ENCODE measurements at regions not wholly inside any gene's neighbourhood (a gene's known extent, or its start where the extent isn't known, plus 50 kb on each side); places are given as distances from the start of the nearest gene placed in this dataset.
A peak's percentile ranks its signal among the peaks of the same experiment; 100 is the strongest.
"Not testable (repeated sequence)": the region's sequence is repeated elsewhere in the genome, so short reads cannot be mapped to it uniquely, and the experiment has no call there.

DNA sequence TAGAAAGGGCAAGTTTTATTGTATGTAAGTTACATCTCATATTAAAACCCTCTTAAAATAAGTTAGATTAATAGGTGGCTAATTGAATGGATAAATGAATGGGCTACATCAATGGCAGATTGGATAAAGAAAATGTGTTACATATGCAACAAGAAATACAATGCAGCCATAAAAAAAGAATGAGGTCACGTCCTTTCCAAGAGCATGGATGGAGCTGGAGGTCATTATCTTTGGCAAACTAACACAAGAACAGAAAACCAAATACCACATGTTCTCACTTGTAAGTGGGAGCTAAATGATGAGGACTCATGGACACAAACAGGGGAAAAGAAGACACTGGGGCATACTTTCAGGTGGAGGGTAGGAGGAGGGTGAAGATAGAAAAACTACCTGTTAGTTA lies 182.2 kb upstream of the GNAI1 start:
- DNase-seq: no peak

DNA sequence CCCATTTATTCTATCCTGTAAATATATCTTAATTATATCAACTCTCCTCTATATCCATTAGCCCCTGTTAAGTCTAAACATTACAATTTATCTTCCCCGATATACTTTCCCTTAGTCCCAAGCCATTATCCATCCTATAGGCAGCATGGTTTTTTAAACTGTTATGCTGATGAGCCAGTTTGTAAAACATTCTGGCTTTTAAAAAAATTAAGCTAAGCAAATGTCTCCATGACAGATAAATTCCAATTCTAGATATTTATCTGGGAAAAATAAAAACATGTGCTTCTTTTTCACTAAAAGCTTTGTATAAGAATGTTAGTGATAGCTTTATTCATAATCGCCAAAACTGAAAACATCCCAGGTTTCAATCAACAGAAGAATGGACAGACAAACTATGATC lies 183.2 kb upstream of the GNAI1 start:
- no peak for DNase-seq

DNA sequence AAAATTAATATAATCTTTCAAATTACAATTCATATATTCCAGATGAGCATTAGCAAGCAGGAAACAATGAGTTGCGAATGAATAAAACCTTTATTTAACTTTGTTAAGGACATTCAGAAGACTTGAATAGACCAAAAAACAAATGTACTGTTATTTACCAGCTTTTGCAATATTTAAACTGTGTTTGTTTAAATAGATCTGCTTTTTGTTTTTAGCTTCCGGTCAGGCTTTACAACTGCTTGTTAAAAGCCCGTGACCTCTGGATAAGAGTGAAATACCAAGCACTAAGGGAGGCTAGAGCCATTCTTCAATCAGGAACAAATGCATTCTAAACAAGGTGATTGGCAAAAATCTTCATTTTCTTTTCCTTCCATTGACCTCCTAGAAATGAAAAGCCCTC lies 184.9 kb upstream of the GNAI1 start:
- DNase-seq: no peak

DNA sequence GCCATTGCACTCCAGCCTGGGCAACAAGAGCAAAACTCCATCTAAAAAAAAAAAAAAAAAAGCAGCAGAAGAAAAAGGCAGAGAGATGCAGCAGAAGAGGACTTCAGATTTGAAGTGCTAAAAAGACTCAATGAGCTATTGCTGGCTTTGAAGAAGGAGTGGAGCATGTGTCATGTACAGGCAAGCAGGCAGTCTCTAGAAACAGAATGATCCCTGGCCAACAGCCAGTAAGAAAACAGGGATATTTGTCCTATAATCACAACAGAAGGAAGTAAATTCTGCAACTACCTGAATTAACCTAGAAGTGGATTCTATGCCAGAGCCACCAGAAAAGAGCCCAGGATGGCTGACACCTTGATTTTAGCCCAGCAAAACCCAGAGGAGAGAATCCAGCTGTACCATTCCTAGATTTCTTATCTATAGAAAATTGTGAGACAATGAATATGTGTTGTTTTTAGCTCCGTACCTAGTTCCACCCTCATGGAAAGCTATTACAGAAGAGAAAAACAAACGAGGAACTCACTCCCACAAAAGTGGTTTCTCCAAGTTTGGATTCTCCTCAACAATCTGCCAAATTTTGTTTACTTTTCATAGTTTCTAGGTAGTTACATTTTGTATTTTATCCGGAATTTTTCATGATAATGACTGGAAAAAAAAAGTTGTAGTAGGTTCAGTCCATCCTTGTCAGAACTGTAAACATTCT lies 198.2 kb upstream of the GNAI1 start:
- no peak for DNase-seq

DNA sequence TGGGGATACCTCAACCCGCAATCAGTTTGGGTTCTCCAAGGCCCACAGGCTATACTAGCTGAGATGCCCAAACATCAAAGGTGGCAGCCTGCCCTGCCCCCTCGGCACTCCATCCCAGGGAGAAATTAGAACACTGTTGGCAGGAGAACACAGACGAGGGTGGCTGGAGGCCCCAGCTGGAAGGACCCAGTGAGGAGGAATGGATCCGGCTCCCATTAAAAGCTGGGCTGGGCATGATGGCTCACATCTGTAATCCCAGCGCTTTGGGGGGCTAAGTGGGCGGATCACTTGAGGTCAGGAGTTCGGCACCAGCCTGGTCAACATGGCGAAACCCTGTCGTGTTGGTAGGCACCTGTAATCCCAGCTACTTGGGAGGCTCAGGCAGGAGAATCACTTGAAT lies 199.9 kb upstream of the GNAI1 start:
- DNase-seq: no peak

DNA sequence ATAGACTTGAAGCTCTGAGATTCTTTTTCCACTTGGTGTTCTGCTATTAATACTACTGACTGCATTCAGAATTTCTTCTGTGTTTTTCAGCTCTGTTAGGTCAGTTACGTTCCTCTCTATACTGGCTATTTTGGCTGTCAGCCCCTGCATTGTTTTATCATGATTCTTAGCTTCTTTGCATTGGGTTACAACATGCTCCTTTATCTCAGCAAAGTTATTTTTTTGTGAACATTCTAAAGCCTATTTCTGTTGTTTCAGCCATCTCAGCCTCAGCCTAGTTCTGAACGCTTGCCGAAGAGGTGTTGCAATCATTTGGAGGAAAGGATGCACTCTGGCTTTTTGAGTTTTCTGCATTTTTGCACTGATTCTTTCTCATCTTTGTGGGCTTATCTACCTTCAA lies 201.5 kb upstream of the GNAI1 start:
- DNase-seq: no peak

DNA sequence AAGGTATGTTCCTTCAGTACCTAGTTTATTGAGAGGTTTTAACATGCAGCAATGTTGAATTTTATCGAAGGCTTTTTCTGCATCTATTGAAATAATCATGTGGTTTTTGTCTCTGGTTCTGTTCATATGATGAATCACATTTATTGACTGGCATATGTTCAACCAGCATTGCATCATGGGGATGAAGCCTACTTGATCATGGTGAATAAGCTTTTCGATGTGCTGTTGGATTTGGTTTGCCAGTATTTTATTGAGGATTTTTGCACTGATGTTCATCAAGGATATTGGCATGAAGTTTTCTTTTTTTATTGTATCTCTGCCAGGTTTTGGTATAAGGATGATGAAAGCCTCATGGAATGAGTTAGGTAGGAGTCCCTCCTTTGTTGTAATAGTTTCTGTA lies 204.0 kb upstream of the GNAI1 start:
- no peak for DNase-seq

DNA sequence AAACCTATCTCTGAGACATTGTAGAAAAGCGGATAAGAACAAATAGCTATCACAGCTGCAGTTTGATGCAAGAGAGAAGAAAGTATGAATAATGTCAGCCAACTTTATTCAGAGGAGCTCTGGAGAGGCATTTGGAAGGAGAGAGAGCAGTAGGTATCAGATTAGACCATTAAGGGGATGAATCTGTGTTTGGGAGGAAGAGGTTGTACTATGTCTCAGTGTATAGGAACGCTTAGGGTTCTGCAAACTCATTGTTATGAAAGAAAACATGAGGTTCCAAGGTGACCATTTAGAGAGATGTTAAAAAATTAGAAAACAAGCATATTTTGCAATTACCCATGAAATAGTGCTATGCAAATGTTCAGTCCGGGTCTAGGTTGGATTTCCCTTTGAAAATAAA lies 207.5 kb upstream of the GNAI1 start:
- no peak for DNase-seq

DNA sequence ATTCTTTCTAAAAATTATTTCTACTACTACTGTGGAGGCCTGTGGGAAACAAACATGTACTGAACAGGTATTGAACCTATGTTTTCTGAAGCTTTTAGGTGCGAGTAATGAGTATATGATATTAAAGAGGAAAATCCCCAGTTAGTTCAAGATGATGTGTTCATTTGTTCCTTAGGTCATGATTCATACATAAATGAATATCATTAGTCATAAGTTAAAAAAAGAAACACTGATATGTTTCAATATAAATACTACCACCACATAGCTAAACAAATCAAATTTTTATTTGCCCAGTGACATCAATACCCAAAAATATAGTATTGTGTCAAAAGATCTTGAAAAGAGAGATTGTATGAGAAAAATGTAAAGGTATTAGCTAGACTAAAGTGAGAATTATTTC lies 210.7 kb upstream of the GNAI1 start:
- DNase-seq: no peak

DNA sequence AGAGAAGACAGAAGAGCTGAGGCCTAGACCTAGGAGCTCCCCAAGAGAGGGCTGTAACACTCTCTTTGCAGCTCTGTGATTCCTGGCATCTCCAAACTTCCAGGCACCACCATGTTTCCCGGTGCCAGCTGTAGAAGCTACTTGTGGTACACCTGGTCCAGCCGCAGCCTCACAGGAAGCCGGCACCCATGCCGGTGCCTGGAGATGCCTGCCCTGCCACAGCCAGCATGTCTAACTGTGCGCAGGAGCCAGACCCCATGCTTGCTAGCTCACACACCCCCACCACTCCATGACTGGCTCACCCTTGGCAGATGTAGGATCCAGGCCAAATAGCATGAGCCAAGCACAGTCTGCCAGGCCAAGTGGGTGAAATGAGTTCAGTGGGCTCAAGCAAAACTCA lies 211.7 kb upstream of the GNAI1 start:
- DNase-seq: no peak

DNA sequence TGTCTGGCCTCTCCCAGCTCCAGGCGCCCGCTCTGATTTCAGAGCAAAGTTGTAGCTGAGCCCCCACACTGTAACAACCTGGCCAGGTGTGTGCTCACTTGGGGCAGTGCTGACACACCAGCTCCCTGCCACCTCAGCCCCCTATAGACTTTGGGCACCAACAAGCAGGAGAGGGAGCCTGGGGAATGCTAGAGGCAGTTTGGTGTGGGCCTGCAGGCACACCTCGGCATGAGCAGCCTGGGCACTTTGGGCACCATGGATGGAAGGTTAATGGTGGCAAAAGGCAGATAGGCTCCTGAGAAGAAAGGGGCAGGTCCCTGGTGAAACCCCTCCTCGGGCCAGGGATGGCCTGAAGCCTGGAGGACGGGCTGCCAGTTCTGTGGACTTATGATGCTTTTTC lies 212.7 kb upstream of the GNAI1 start:
- DNase-seq: no peak

DNA sequence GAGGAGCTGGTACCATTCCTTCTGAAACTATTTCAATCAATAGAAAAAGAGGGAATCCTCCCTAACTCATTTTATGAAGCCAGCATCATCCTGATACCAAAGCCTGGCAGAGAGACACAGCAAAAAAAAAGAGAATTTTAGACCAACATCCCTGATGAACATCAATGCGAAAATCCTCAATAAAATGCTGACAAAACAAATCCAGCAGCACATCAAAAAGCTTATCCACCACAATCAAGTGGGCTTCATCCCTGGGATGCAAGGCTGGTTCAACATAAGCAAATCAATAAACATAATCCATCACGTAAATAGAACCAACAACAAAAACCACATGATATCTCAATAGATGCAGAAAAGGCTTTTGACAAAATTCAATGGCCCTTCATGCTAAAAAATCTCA lies 216.0 kb upstream of the GNAI1 start:
- not testable (repeated sequence) for DNase-seq

DNA sequence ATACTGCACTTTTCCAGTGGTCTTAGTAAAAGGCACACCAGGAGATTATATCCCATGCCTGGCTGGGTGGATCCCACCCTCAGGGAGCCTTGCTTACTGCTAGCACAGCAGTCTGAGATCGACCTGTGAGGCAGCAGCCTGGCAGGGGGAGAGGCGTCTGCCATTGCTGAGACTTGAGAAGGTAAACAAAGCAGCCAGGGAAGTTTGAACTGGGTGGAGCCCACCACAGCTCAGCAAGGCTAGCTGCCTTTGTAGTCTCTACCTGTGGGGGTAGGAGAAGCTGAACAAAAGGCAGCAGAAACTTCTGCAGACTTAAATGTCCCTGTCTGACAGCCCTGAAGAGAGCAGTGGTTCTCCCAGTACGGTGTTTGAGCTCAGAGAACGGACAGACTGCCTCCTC lies 219.3 kb upstream of the GNAI1 start:
- DNase-seq: not testable (repeated sequence)

DNA sequence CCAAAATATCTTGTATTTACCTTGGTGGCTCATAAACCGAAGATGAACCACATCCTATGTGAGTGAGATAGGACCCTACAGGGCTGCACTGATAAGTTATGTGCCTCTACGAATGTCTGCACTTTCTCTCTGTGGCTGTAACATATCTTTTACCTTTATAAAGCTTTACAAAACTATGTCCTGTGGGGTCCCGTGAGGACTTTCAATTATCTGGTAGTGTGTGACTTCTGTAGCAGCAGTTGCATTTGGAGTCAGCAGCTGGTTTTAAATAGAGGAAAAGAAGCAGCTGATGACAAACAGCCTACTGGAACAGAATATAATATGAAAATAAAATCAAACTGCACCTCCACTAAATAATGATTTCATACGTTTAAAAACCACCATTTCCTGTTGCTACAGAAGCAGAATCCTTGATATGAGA lies 222.4 kb upstream of the GNAI1 start:
- DNase-seq: no peak

DNA sequence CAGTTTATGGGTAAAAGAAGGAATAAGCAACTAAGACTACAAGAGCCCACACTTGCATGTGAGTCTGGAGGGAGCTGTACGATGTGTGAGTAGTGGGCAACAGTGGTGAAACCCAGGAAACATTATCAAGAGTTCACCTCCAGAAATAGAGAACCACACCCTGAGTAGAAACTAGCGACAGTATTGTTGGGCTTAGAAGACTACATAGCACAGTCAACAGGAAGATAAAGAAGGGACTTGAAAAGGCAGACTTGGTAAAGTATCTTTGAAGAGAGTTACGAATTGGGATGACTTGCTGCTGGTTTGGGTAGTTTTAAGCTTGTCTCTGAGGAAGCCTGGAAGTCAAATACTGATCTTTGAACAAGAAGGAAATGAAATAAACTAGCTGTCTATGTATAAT lies 223.2 kb upstream of the GNAI1 start:
- no peak for DNase-seq

DNA sequence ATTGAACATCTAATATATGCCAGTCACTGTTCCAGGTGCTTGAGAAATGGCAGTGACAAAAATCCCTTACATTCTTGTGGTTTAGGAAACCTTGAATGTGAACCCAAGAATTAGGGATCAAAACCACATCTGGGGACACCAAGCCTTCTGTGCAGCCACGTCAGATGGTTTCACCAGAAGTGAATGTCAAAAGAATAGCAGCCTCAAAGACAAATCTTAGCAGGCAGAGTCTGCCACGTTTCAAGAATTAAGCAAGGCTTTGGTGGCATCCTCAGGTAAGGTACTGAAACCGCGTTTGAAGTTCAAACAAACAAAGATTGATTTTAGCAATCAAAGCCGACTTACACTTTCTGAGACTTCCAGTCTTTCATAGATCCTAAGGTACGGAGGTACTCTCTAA lies 225.5 kb upstream of the GNAI1 start:
- no peak for DNase-seq

DNA sequence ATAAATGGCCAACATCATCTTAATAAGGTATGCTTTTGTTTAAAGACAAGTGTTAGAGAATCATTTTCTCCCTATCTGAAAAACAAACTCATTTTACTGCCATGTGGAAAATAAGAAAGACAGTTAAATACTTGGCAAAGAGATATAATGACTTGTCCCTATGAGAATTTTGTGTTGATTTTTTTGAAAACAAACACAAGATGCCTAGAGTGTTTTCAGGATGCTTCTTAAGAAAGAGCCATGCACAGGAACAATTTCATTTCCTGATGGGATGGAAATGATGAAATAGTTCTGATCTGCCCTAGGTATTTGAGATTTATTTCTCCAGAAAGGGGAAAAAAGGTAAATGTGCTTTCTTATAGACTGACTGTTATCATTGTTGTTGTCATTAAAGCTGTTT lies 237.5 kb upstream of the GNAI1 start:
- no peak for DNase-seq

DNA sequence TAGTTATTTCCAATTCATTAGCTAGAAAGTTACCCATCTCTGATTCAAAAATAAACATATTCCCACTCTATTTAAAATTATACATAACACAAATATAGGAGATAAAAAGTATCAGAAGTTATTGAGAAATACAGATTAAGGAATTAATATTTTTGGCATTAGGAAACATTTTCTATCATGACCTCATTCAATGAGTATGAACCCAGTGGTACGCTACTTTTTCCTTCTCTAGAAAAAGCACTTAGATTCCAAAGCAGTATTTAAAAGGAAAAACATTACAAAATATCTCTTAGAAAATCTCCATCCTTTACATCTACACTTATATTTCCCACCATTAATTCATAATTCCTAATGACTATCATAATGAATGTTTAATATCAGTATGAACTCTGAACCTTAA lies 240.6 kb upstream of the GNAI1 start:
- DNase-seq: no peak

DNA sequence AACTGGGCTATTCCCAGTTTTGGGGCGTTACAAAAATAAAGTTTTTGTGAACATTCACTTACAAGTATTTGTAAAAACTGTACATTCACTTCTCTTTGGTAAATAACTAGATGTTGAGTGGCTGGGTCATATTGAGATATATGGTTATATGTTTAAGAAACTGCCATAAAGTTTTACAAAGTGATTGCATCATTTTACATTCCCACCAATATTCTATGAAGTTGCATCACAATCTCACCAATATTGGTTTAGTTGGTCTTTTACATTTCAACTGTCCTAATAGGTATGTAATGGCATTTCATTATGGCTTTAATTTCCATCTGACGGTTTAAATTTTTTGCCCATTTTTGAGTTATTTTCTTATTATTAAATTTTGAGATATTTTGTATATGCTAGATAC lies 251.7 kb upstream of the GNAI1 start:
- DNase-seq: no peak

DNA sequence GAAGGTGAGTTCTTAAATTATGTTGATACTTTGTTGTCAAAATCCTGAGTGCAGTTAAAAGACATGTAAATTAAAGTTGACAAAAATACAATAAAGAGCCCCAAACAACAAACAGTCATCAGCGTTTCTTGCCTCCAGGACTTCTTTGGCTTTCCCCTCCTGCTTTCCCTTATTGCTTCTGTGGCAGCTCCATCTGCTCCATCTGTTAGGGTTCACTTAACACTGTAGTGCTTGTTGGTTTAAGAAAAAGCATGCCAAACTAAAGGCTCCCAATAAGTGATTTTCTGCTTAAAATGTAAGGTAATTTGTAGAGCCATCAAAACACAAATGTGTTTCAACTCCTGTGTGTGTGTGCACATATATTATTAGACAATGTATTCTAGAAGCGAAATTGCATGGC lies 254.3 kb upstream of the GNAI1 start:
- peak; percentile 2 for DNase-seq

DNA sequence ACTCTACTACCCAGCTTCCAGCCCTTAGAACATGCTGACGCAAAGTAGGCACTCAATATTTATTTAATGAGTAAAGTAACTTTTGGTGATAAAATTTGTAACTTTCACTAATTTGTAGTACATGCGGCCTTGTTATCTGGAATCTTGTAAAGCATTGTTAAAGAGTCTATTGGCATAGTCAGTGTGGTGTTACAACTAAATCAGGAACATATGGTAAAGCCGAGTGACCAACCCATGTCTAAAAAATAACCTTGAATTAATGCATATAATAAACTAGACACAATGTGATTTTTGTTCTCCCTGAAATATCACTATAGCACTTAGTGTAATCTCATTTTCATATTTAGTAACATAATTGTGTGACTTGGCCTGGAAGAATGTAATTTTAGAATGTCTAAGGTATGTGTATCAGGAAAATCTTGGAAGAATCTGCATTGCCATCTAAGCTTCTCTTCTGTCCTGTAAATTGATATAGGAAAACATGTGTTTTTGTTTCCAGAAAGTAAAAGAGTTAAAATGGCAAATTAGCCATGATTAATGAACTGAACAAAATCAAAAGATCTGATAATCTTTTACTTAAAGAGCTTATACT lies 256.7 kb upstream of the GNAI1 start:
- no peak for DNase-seq

DNA sequence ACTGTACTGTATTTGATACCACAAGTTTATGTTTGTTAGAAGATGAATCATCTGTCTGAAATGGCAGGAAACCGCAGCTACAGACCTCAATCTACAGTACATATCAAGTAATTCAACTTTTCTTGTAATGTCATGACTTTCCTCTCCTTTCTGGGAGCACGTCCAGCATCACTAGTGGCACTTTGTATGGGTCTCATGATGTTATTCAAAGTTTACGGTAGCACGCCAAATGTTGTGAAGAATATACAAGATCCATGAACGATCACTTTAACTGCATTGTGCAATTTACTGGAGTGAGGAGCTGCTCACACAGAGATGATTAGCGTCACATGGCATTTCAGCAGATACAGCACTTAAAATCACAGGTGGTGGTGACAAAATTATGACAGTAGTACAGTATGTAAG lies 257.8 kb upstream of the GNAI1 start:
- DNase-seq: no peak

DNA sequence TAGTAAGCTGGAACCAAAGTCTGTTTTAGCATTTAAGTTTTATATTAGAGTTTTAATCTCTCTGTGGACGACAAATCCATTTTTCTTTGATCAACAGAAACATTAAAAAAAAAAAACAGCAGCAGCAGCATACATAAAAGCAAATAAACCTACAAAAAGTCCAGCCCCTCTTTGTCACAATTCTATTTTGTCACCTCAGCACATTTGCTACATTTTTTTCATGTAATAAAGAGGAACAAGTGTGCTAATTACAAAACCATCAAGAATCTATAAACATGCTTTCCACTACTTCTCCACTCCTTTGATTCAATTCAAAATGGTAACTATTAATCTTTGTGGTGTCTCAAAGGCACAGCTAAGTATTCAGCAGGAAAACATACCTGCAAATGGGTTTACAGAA lies 259.8 kb upstream of the GNAI1 start:
- no peak for DNase-seq

DNA sequence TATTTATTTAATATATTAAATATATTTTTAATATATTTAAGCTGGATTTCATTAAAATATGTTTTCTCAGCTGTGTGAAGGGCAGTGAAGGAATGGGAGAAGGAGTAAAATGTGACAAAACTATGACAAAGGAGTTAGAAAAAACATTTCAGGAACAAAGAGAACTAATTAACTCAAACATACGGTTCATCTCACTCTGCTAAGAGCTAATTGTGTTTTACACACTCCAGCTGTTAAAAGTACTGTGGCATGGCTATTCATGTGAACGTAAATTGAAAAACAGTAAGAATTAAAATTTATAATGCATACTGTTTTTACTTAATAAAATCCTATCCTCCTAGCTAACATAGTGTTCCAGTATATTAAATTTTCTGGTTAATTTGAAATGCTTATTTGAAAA lies 262.5 kb upstream of the GNAI1 start:
- no peak for DNase-seq

DNA sequence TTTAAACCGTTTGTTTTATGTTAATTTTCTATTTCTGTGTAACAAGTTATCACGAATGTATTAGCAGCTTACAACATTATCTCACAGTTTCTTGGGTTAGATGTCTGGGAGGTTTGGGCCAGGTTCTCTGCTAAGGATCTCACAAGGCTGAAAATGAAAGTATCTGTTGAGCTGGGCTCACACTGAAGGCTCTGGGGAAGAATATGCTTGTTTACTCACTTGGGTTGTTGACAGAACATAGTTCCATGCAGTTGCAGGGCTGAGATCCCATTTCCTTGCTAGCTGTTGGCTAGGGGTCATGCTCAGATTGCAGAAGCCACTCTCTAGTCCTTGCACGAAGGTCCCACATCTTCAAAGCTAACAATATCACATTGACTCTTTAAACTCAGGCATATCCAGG lies 266.6 kb upstream of the GNAI1 start:
- DNase-seq: no peak

Measured in tongue (tissue), 1 donor.